GM12878 (cell line): ENCODE measurements at regions not wholly inside any gene's neighbourhood (a gene's known extent, or its start where the extent isn't known, plus 50 kb on each side); places are given as distances from the start of the nearest gene placed in this dataset.

Experiments
- E2F8 ChIP-seq: fragments of 450-650 bp; IDR thresholded peaks from 2 replicates; pipeline ENCODE4 v1.6.1; 2018; ENCODE audit warnings: mild to moderate bottlenecking, low read depth, moderate library complexity; ENCODE audit not compliant: partially characterized antibody
- FOS ChIP-seq: IDR thresholded peaks from 3 replicates; pipeline ENCODE4 v1.6.1; 2011; ENCODE audit warnings: borderline replicate concordance; ENCODE audit not compliant: insufficient read length; ENCODE audit errors: extremely low read depth
- NBN ChIP-seq: fragments of 450-650 bp; IDR thresholded peaks from 2 replicates; pipeline ENCODE4 v1.6.1; 2016
- ZBTB4 ChIP-seq: fragments of 450-650 bp; formaldehyde crosslinking; IDR thresholded peaks from 2 replicates; pipeline ENCODE4 v1.4.0; 2022; ENCODE audit warnings: mild to moderate bottlenecking, moderate library complexity
- ZNF24 ChIP-seq: fragments of 450-650 bp; IDR thresholded peaks from 2 replicates; pipeline ENCODE4 v1.6.1; 2017; ENCODE audit warnings: antibody characterized with exemption, mild to moderate bottlenecking
- TF ChIP-seq, protein P1 (sequence below): IDR thresholded peaks from 2 replicates; pipeline ENCODE4 v1.6.1; 2011; ENCODE audit warnings: mild to moderate bottlenecking, low read depth, low read length, moderate library complexity; ENCODE audit not compliant: insufficient replicate concordance

DNA sequence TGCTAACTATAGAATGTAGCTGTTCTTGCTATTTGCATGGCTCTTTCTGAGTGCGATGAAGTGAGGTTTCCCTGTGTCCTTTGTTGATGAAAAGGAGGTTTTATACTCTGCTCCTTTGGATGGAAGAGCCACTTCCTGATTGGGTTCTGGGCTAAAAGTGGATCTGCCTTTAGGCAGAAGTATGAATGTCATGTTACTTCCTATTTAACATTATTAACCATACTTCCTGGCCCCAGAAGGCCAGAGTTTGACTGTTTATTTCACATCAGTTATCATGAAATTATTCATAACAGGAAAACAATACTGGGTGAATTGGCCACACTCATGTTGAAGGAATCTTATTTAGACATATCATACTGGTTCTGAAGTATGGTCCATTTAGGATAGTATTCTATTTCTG lies 386.2 kb downstream of the PCDH7 start (continued):
- no peak for TF ChIP-seq ZBTB4 (CRISPR knock-in tag)
- no peak for TF ChIP-seq FOS
- no peak for TF ChIP-seq NBN
- TF ChIP-seq, protein P1, sequence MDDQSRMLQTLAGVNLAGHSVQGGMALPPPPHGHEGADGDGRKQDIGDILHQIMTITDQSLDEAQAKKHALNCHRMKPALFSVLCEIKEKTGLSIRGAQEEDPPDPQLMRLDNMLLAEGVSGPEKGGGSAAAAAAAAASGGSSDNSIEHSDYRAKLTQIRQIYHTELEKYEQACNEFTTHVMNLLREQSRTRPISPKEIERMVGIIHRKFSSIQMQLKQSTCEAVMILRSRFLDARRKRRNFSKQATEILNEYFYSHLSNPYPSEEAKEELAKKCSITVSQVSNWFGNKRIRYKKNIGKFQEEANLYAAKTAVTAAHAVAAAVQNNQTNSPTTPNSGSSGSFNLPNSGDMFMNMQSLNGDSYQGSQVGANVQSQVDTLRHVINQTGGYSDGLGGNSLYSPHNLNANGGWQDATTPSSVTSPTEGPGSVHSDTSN = no peak
- TF ChIP-seq ZNF24 = no peak
- TF ChIP-seq E2F8 = no peak
